ENCODE measurements at regions not wholly inside any gene's neighbourhood (a gene's known extent, or its start where the extent isn't known, plus 50 kb on each side); places are given as distances from the start of the nearest gene placed in this dataset.
"Not testable (repeated sequence)": the region's sequence is repeated elsewhere in the genome, so short reads cannot be mapped to it uniquely, and the experiment has no call there.

DNA sequence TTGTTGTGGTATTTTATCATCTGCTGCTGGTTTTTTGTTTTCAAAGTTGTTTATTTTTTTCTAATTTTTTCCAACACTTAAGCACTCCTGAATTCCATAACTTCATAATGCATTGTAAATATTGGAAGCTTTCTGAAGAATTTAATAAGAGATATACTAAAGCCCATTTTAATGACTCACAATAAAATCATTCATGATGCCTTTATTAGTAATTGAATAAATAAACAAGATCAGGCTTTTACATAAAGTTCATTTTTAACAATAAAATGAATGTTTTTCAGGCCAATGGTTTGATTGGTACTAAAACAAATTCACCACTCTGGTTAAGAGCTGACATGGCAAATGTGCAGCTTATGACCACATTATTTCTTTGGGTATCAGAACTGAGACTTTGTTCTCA, 408.2 kb upstream of the SMIM31 start:
- Histone ChIP-seq H3K4me1 (no peaks in the 10 kb centered on the region), H3K9me3 (peaks cover 0 to 9% (median 2%) of the 10 kb centered on the region in 12 donors), H3K4me3 (no peak overlapping the region), H3K27ac (no peak overlapping the region), H3K36me3 (no peaks in the 10 kb centered on the region), H3K27me3 (no peaks in the 10 kb centered on the region)
- TF ChIP-seq, protein P1, sequence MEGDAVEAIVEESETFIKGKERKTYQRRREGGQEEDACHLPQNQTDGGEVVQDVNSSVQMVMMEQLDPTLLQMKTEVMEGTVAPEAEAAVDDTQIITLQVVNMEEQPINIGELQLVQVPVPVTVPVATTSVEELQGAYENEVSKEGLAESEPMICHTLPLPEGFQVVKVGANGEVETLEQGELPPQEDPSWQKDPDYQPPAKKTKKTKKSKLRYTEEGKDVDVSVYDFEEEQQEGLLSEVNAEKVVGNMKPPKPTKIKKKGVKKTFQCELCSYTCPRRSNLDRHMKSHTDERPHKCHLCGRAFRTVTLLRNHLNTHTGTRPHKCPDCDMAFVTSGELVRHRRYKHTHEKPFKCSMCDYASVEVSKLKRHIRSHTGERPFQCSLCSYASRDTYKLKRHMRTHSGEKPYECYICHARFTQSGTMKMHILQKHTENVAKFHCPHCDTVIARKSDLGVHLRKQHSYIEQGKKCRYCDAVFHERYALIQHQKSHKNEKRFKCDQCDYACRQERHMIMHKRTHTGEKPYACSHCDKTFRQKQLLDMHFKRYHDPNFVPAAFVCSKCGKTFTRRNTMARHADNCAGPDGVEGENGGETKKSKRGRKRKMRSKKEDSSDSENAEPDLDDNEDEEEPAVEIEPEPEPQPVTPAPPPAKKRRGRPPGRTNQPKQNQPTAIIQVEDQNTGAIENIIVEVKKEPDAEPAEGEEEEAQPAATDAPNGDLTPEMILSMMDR (IDR thresholded peaks at IDR 0.05): no peak
- no peak for TF ChIP-seq POLR2A (IDR thresholded peaks at IDR 0.05)
- DNase-seq (no peak), ATAC-seq (no peak)
- intact Hi-C loops (cut with DNase I): no loop called here

DNA sequence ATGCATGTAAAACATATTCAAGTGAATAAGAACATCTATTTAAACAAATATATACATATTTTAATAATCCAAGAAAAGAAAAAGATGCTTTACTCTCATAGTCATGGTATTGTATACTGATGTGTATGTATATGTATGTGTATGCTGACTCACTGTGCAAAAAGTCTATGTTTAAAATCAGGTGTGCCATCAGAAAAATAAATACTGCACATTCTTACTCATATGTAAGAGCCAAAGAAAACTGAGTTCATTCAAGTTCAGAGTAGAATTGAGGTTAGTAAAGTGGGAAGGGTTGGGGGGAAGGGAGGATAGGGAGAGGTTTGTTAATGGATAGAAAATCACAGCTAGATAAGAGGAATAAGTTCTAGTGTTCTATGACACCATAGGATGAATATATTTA, 403.9 kb upstream of the SMIM31 start:
- H3K36me3 ChIP-seq: no peaks in the 10 kb centered on the region
- H3K27ac ChIP-seq: no peak overlapping the region
- no peaks in the 10 kb centered on the region for H3K4me1 ChIP-seq
- H3K4me3 ChIP-seq: no peak overlapping the region
- DNase-seq (no peak), ATAC-seq (no peak)
- no peak for TF ChIP-seq POLR2A (IDR thresholded peaks at IDR 0.05)
- TF ChIP-seq, protein P1 (IDR thresholded peaks at IDR 0.05): no peak
- intact Hi-C loops (cut with DNase I): no loop called here
- no peaks in the 10 kb centered on the region for H3K9me3 ChIP-seq
- no peaks in the 10 kb centered on the region for H3K27me3 ChIP-seq

DNA sequence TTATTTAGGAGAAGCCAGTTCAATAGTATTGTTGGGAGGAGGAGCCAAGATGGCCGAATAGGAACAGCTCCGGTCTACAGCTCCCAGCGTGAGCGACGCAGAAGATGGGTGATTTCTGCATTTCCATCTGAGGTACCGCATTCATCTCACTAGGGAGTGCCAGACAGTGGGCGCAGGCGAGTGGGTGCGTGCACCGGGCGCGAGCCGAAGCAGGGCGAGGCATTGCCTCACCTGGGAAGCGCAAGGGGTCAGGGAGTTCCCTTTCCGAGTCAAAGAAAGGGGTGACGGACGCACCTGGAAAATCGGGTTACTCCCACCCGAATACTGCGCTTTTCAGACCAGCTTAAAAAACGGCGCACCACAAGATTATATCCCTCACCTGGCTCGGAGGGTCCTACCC, 403.2 kb upstream of the SMIM31 start:
- ATAC-seq; H3K4me1 ChIP-seq; DNase-seq; H3K4me3 ChIP-seq; H3K27ac ChIP-seq; H3K9me3 ChIP-seq; intact Hi-C loops (cut with DNase I); H3K36me3 ChIP-seq; H3K27me3 ChIP-seq: not testable (repeated sequence)
- 92 to 95% (median 94%) methylated on average over 14 to 24 of the region's 24 CpGs for WGBS, 4 donors

DNA sequence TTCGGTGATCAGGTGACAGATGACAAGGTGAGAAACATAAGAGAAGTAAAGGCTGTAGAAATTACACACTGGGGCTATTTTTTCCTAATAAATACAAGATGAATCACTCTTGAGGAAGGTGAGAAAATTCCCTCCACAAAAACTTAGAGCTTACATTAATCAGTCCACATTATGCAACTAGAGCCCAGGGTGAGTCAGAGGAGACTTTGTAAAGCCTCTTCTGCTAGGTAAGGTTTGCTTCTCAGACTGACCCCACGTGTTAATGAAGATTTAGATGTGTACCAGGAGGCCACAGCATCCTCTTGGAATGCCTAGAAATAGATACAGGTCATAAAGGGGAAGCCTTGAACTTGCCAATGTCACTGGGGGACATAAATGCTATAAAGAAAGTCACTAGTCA, 396.0 kb upstream of the SMIM31 start:
- Histone ChIP-seq H3K36me3 (no peaks in the 10 kb centered on the region), H3K27ac (no peak overlapping the region), H3K4me3 (no peak overlapping the region), H3K9me3 (no peaks in the 10 kb centered on the region), H3K4me1 (no peaks in the 10 kb centered on the region), H3K27me3 (no peaks in the 10 kb centered on the region)
- ATAC-seq (no peak), DNase-seq (no peak)
- intact Hi-C loops (cut with DNase I): no loop called here
- TF ChIP-seq, protein P1 (IDR thresholded peaks at IDR 0.05): no peak
- TF ChIP-seq POLR2A (IDR thresholded peaks at IDR 0.05): no peak
- WGBS, 4 donors: 31 to 47% (median 37%) methylated on average over 2 of the region's 2 CpGs

DNA sequence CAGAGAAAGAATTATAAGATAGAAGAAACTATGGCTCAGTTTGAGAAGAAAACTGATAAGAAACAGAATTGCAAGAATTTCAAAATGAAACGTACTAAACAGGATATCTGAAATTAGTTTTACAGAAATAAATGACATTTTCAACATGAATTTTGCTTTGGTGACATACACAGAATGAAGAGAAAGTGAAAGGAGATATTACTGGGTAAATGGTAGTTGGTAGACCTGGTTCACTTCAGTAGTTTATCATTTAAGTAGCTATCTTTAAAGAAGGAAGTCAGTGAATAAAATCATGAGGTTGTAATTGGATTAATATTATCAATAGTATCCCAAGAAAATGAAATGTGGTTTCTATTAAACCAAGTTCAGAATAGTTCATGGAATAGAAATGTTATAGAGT, 395.5 kb upstream of the SMIM31 start:
- TF ChIP-seq, protein P1 (IDR thresholded peaks at IDR 0.05): no peak
- no peak for TF ChIP-seq POLR2A (IDR thresholded peaks at IDR 0.05)
- 55 to 72% (median 62%) methylated on average over 1 of the region's 1 CpG for WGBS, 4 donors
- H3K9me3 ChIP-seq: no peaks in the 10 kb centered on the region
- no peaks in the 10 kb centered on the region for H3K36me3 ChIP-seq
- no peaks in the 10 kb centered on the region for H3K27me3 ChIP-seq
- DNase-seq (no peak), ATAC-seq (no peak)
- H3K4me1 ChIP-seq: no peaks in the 10 kb centered on the region
- no peak overlapping the region for H3K27ac ChIP-seq
- H3K4me3 ChIP-seq: no peak overlapping the region
- intact Hi-C loops (cut with DNase I): no loop called here

Data from heart left ventricle (tissue), 16 donors.